Testis (tissue), 2 donors: ENCODE measurements at regions not wholly inside any gene's neighbourhood (a gene's known extent, or its start where the extent isn't known, plus 50 kb on each side); places are given as distances from the start of the nearest gene placed in this dataset.

ENCODE experiments used
- DNase-seq: peaks from one replicate; pipeline ENCODE4 v3.0.0-alpha.2; 2019
- H3K27ac ChIP-seq, 2 donors: fragments of 200-600 bp; sonication (generic); one replicate each; pipeline ENCODE4 v1.5.1; 2019
- H3K27me3 ChIP-seq: fragments of 200-600 bp; sonication (generic); one replicate; pipeline ENCODE4 v1.5.1; 2019
- H3K36me3 ChIP-seq: fragments of 200-600 bp; sonication (generic); one replicate; pipeline ENCODE4 v1.5.1; 2017; ENCODE audit warnings: low read depth; ENCODE audit errors: missing control alignments
- H3K4me1 ChIP-seq: fragments of 200-600 bp; sonication (generic); one replicate; pipeline ENCODE4 v1.5.1; 2019
- H3K4me3 ChIP-seq, 2 donors: fragments of 200-600 bp; sonication (generic); one replicate each; pipeline ENCODE4 v1.5.1; 2017 to 2019
- H3K9me3 ChIP-seq: fragments of 200-600 bp; sonication (generic); one replicate; pipeline ENCODE4 v1.5.1; 2017
- POLR2A ChIP-seq: fragments of 450-650 bp; IDR thresholded peaks from one replicate; pipeline ENCODE4 v1.6.1; 2017; ENCODE audit warnings: antibody characterized with exemption, mild to moderate bottlenecking, moderate library complexity
- WGBS, 2 donors: methylation state at CpG; one replicate each; pipeline ENCODE4 v1.1.5; 2018; 5-methylcytosine and 5-hydroxymethylcytosine counted together
- intact Hi-C: fragments of 100-400 bp; cut with DNase I; formaldehyde crosslinking; loops from one replicate; pipeline ENCODE4 v1.15.1; 2023; ENCODE audit warnings: low total_unique reads
- TF ChIP-seq, protein P1 (sequence below), 3 experiments: fragments of 450-650 bp in 2 of 3; fragments of 200-600 bp in 1 of 3; sonication (generic) in 1 of 3; IDR thresholded peaks; one replicate each; pipeline ENCODE4 v1.5.1; 2016 to 2019; ENCODE audit warnings: antibody characterized with exemption in 3 of 3, mild to moderate bottlenecking in 2 of 3, moderate library complexity in 1 of 3

DNA sequence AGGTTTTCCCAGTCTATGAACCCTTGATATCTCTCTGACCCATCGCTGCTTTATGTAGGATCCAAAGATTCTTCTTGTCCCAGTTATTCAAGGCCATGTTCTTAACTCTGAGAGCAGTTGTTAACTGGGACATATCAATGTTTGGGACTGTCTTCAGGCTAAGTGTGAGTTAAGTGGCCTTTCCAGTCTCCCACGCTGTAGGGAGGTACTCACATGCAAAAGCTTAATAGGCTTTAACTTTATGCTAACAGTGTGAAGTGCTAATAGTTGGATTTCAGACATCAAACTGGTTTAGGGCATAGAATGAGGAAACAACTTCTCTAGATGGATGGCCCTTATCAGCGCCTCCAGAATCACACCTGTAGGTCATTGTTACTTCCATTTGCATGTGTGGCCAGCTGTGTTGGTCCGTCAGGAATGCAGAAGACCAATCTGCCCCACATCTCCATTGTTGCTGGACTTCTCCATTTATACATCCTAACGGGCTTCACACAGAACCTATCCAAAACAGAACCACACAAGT, 104.7 kb upstream of the MBNL2 start:
- peaks cover 34% of the 10 kb centered on the region for H3K4me1 ChIP-seq
- intact Hi-C loops, result loop anchor here (10.0 kb wide), 2 partner anchors 317 to 457 kb away; partner anchors contain the start of gene RAP2A
- no peaks in the 10 kb centered on the region for H3K9me3 ChIP-seq
- no peak overlapping the region for H3K27ac ChIP-seq
- 71 to 77% methylated on average over 5 of the region's 5 CpGs for WGBS, 2 donors
- no peak for DNase-seq
- TF ChIP-seq, protein P1, sequence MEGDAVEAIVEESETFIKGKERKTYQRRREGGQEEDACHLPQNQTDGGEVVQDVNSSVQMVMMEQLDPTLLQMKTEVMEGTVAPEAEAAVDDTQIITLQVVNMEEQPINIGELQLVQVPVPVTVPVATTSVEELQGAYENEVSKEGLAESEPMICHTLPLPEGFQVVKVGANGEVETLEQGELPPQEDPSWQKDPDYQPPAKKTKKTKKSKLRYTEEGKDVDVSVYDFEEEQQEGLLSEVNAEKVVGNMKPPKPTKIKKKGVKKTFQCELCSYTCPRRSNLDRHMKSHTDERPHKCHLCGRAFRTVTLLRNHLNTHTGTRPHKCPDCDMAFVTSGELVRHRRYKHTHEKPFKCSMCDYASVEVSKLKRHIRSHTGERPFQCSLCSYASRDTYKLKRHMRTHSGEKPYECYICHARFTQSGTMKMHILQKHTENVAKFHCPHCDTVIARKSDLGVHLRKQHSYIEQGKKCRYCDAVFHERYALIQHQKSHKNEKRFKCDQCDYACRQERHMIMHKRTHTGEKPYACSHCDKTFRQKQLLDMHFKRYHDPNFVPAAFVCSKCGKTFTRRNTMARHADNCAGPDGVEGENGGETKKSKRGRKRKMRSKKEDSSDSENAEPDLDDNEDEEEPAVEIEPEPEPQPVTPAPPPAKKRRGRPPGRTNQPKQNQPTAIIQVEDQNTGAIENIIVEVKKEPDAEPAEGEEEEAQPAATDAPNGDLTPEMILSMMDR (IDR thresholded peaks at IDR 0.05), result no peak
- TF ChIP-seq POLR2A, result no peak
- H3K4me3 ChIP-seq, result no peak overlapping the region
- no peaks in the 10 kb centered on the region for H3K36me3 ChIP-seq
- no peaks in the 10 kb centered on the region for H3K27me3 ChIP-seq

DNA sequence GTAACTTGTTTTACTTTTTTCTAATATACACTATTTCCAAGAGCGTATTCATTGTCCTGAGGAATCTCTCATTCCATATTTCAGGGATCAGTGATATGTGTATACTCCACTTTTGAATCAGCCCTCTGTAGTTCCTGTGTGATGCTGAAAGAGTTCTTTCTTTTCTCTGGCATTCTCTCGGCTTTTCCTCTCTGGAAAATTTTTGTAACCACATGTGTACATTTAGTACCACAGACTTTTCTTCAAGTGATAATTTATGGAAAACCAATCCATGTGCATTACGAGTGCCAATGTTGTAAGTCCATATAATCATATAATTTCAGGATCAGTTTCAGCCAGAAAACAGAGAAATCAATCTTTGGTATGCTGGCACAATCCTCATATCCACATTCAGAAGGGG, 102.2 kb upstream of the MBNL2 start:
- no peak for DNase-seq
- no peaks in the 10 kb centered on the region for H3K27me3 ChIP-seq
- H3K4me3 ChIP-seq, result no peak overlapping the region
- H3K4me1 ChIP-seq, result peaks cover 42% of the 10 kb centered on the region
- H3K9me3 ChIP-seq, result no peaks in the 10 kb centered on the region
- no peaks in the 10 kb centered on the region for H3K36me3 ChIP-seq
- intact Hi-C loops, result loop anchor here (10.0 kb wide), 2 partner anchors 315 to 455 kb away; partner anchors contain the start of gene RAP2A
- H3K27ac ChIP-seq, result no peak overlapping the region
- 79 to 85% methylated on average over 3 of the region's 3 CpGs for WGBS, 2 donors
- TF ChIP-seq POLR2A, result no peak
- TF ChIP-seq, protein P1 (IDR thresholded peaks at IDR 0.05), result no peak

DNA sequence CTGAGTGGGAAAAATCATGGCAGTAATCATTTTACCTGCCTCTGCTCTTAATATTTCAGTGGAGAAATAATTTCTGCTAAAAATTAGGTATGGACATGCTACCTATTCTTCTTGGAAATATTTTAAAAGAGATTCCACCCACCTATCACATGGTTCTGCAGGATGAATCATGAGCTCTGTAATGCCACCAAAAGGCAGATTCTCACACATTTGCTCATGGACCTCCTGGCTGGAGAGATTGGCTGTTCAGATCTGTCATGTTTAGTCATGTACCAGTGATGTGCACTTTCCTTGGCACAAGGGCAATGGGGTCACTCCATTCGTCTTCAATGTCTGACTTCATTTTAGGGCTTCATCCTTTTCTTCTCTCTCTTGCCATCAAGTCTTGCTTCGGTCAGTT, 101.8 kb upstream of the MBNL2 start:
- intact Hi-C loops, result no loop called here
- H3K36me3 ChIP-seq, result no peaks in the 10 kb centered on the region
- no peak for DNase-seq
- H3K27ac ChIP-seq, result no peak overlapping the region
- 90 to 95% methylated on average over 2 of the region's 2 CpGs for WGBS, 2 donors
- TF ChIP-seq, protein P1 (IDR thresholded peaks at IDR 0.05), result no peak
- TF ChIP-seq POLR2A, result no peak
- no peak overlapping the region for H3K4me3 ChIP-seq
- peaks cover 43% of the 10 kb centered on the region for H3K4me1 ChIP-seq
- no peaks in the 10 kb centered on the region for H3K27me3 ChIP-seq
- H3K9me3 ChIP-seq, result no peaks in the 10 kb centered on the region

DNA sequence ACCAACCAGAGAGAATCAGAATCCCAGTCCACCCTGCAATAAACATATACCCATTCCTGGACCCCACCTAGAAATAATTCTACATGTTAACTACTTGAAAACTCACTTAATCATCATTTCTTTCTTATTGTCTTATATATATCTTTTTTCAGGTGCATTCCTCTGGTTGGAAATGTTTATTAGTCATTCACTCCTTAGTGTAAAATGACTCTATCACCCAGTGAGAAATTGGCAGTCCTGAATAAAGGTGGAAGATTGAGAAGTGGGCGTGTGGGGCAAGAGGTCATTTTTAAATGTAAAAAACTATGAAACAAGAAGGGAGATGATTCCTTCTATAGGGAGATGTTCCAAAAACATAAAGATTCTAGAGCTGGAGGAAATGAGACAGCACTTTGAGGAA, 101.2 kb upstream of the MBNL2 start:
- 91 to 92% methylated on average over 1 of the region's 1 CpG for WGBS, 2 donors
- H3K4me1 ChIP-seq, result peaks cover 47% of the 10 kb centered on the region
- TF ChIP-seq POLR2A, result no peak
- TF ChIP-seq, protein P1 (IDR thresholded peaks at IDR 0.05), result no peak
- H3K36me3 ChIP-seq, result no peaks in the 10 kb centered on the region
- H3K4me3 ChIP-seq, result no peak overlapping the region
- no peak overlapping the region for H3K27ac ChIP-seq
- no peaks in the 10 kb centered on the region for H3K9me3 ChIP-seq
- DNase-seq, result no peak
- H3K27me3 ChIP-seq, result no peaks in the 10 kb centered on the region
- intact Hi-C loops, result no loop called here

DNA sequence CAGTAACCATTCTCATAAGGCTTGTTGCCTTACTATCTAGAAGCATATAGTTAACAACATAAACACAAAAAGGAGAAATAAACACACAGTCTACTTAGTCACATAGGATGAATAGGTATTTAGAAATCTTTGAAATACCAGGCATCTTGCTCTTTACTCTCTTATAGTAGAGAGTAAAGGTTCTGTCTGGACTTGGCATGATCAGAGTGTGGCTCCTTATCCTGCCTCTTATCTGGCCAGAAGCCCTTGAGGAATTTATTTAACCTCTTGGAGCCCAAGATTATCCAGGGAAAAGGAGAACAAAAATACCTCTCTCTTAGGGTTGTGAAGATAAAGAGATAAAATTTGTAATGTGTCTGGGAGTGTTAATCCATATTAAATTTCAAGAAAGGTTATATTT, 100.2 kb upstream of the MBNL2 start:
- Histone ChIP-seq H3K36me3 (no peaks in the 10 kb centered on the region), H3K4me3 (no peak overlapping the region), H3K9me3 (no peaks in the 10 kb centered on the region), H3K27ac (no peak overlapping the region), H3K4me1 (peaks cover 50% of the 10 kb centered on the region), H3K27me3 (no peaks in the 10 kb centered on the region)
- TF ChIP-seq, protein P1 (IDR thresholded peaks at IDR 0.05), result no peak
- TF ChIP-seq POLR2A, result no peak
- no peak for DNase-seq
- intact Hi-C loops, result no loop called here
